HG03060 (cell line): ENCODE measurements at regions not wholly inside any gene's neighbourhood (a gene's known extent, or its start where the extent isn't known, plus 50 kb on each side); places are given as distances from the start of the nearest gene placed in this dataset.

ENCODE experiments used
- ATAC-seq: cut with Tn5 transposase; IDR thresholded peaks from one replicate; pipeline ENCODE4 v1.9.1; 2021; ENCODE audit warnings: low read depth, moderate number of reproducible peaks; ENCODE audit not compliant: unreplicated experiment

DNA sequence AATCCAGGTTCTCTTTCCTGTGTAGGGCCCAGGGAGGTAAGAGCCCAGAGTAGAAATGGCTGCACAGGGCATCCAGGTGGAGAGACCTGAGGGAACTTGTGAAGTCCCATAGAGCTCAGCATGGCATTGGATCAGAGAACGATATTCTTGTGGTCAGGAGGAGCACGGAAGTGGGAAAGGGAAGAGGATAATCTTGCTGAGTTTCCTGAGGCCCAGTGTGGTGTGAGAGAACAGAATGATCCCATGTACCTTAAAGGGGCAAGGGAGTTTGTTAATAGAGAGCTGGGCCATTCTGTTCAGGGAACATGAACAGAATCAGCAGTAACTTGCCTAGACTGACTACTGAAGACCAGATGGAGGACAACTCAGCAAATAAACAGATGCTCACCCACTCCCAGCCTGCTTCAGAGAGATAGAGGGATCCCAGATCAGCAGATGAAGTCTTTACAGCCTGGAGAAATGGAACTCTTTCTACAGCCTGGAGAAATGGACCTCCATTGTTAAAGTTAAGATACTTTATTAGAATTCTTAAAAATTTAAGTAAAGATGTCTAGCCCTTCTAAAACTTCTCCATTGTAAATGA is 119.7 kb upstream of the ELL2 start:
- ATAC-seq, result no peak

DNA sequence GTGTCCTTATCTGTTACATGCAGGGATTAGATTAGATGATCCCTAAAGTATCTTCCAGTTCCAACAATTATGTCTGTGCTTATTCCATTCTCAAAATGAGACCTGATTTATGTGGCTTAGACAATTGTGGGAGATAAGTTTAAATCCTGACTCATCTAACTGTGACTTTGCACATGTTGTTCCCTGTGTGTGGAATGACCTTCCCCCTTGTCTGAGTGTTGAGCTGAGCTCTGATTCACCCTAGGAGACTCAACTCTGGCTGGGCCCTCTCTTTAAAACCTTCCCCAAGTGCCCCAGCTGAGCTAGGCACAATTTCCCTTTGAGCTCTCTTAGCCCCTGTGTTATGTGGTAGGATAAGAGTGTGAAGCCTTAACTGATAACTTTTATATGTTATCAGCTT is 118.9 kb upstream of the ELL2 start:
- no peak for ATAC-seq

DNA sequence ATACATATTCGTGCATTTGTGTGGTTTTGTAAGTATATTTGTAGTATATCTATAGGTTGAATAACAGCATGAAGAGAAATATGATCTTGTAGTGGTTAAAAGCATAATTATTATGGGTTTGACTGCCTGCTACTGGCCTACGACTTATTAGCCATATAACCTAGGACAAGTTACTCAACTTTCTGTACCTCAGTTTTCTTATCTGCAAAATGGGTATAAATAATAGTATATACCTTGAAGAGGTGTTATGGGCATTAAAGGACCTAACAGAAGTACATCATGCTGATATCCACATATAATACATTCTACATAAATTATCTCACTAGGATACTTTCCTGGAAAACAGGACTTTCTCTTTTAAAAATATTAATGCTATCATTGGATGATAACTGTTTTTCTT is 118.3 kb upstream of the ELL2 start:
- no peak for ATAC-seq

DNA sequence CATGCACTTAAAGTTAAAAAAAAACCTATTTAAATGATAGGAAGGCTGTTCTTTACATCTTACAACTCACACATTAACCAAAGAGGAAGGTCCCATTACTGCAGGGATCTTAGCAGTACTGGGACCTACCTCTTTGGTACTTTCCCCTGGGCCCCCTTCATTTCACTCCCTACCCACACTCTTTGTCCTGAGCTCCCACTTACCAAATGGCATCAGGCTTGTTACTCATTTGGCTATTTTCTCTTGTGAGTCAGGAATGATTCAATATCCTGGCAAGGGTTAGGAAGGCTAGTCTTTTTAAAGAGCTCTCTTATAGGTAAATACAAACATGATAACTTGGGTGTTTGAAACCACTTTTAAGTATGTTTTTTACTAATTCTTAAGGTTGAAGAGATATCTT is 117.4 kb upstream of the ELL2 start:
- ATAC-seq, result no peak

DNA sequence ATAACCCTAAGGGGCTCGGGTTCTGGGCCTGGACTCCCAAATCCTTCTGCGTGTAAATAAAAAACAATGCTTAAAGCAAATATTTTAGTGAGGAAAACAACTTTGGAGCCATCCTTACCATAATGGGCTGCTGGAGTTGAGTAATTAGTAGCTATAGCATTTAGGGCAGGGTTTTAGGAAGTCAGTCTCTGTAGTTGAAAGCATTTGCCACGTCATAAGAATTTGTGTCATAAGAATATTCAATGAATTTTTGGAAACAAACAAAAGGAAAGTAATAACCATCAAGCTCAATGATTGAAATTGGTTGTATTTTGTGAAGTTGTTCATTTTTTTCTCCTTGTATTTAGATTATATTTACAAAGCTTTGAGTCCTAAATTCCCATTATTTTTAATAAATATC is 114.8 kb upstream of the ELL2 start:
- no peak for ATAC-seq

GRCh38 chr5:96075579-96076289 is 114.1 kb upstream of the ELL2 start:
- ATAC-seq, result no peak

DNA sequence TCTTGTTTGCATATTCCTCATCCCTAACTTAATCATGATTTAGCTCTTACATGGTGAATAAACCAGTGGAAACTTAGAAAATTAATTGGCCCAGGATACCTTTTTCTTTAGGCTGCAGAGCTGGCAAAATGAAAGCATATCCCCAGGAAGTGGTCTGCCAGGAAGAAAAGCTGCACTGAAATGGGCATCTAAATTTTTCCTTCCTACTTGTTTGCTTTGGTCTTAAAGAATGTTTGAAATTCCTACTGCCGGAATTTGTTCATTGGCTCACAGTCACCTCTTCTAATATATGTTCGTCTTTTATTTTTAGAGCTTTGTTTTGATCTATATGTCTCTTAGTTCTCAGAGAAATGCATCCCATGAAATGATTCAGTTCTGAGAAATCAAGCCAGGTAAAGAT is 113.2 kb upstream of the ELL2 start:
- ATAC-seq, result no peak

DNA sequence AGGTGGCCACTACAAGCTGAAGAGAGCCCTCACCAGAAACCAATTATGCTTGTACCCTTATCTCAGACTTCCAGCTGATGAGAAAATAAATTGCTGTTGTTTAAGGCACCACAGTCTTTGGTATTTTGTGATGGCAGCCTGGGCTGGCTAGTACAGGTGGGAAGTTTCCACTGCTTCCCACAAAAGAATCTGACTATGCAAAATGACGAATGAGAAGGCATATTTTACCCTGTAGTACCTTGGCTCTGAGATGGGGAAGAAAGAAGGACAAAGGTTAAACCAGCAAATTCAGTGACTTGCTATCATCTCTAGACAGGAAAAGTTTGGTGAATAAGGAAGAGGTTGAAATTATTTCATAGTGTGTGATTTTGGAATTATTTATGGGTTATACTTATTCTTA is 112.8 kb upstream of the ELL2 start:
- ATAC-seq, result no peak

- ATAC-seq, result no peak
These were observed 111.1 kb upstream of the ELL2 start for GRCh38 chr5:96072791-96073165.

DNA sequence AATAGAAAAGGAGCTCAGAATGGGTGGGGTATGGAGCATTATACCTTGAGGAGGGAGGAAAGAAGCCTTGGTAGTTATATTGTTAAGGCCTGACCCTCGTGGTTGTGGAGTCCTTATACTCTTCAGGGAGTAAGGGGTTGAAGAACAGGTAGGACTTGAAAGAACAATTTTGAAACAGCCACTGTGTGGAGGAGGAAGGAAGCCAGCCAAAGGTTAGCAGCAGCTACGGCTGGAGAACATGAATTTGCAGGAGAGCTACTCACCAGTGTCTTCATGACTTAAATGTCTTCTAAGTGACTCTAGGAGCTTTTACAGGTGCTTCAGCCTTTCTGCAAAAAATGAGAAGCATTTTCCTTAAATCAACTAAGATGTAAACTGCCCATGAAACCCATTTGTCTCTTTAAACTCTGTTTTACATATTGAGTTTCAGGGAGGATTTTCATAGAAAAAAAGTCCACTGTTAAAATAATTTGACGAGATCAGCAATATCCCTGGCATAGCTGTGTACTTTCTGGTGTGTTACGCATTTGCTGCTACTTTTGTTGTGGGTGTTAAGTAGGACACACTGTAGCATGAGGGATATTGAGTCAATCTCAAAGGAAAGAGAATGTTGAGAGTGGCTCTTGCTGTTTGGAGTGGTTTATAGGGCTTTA is 110.6 kb upstream of the ELL2 start:
- no peak for ATAC-seq

DNA sequence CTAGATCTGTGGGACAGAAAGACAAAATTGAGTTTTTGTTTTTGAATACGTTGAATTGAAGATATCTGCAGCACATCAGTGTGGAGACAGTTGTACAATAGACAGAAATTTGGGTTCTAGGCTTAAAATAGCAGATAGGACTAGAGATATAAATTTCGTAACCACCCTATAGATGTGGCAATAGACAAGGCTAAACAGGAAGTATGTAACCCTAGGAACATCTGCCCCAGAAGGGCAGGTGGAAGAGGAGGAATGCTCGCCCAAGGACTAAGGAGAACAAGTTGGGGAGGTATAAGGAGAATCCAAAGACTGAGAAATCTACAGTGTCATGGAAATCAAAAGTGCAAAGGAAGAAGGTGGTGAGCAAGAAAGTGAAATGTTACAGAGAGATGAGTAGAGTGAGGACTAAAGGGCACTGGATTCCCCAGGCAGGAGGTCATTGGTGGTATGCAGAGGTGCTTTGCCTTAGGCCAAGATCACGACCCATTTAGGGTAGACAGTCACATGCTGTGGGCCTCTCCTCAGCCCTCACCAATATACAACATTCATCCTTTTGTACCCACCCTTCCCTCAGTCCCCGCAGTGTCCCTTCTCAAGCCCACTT is 109.1 kb upstream of the ELL2 start:
- ATAC-seq, result no peak

GRCh38 chr5:96067894-96068614 is 106.4 kb upstream of the ELL2 start:
- no peak for ATAC-seq

DNA sequence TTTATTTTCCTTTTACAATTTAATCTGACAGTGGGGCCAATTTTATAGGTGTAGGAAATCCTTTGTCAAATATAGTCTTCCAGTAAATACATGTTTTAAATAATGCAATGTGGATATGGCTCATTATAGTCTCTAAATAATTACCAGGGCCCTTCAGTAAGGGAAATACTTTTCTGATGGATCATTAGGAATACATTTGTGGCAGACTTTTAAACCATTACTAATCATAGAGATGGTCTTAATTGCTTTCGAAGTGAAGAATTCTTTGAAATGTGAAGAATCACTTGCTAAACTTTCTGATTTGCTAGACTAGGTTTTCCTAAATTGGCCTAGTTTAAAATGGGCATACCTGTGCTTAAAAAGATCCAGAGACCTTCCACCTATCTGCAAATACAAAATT is 105.6 kb upstream of the ELL2 start:
- ATAC-seq, result no peak

DNA sequence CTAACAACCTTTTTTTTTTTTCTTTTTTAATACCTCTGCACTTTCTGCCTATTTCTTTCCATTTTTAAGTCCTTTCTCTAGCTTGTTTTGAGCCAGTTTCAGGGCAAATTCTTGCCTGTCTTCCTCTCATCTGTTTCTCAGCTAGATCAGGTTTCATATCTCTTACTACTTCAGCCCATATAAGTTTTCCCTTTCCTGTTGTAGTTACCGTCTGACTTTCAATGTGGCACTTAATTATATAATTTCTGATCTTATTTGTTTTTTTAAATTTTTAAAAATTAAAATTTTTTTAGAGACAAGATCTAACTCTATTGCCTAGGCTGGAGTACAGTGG is 104.7 kb upstream of the ELL2 start:
- no peak for ATAC-seq

DNA sequence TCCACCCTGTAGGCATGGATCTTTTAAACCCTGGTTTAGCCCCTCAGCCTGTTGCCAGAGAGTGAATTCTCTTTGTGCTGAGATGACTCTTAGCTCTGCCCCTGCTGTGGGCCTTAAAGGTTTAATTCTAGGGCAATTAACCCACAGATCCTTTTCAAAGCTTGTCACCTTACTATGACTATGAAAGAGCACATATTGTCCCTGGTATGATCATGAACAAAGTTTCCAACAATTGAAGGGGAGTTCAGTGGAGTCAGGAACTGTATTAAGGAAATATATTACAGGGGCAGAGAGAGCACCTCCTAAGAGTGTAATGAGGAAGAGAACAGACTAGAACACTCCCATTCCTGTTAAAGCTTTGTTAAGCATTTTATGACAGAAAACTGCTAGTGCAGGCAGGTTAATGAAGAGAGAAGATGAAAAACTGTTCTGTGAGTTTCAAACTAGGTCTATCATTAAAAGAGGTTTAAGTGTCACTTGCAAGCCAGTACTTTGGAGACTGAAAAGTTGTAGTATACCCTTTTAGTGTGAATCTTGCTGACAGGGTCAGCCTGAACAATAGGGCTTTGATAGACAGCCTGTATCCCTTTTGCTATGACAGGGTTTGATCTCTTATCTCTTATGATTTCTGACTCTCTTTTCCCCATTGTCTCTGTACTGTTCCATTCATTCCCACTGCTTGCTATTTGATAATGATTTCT is 104.2 kb upstream of the ELL2 start:
- no peak for ATAC-seq

DNA sequence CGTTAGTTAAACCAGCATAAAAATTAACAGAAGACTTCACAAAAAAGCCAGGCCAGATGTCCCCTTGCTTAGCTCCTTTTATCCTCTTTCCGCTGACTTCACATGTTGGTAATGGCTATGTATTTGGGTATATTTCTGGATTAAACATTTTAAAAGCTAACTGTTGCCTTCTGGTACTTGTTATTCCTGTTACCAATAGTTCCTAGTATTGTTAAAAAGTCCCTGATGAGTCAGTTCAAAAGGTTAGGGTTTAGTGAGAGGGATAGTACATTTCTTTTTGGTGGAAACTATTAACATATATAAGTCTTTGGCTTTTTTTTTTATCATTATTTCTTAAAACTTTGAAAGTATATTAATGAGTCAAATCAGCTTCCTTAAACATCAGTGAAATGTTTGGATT is 103.2 kb upstream of the ELL2 start:
- no peak for ATAC-seq

DNA sequence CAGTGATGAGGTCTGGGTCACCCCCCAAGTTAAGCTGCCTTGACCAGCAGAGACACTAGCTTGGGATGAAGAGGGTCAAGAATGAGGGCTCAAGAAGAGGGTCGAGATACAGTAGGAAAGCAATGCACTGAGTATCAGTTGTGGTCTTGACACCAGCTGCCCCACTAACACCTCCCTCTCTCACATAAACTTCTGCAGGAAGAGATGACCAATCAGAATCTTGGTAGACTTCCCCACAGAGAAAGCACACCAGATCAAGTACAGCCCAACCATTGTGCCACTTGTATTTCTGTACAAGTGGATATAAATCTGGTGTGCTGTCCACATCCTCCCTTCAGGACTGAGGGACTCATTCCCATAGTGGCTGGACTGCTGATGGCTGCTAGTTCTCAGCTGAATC is 101.2 kb upstream of the ELL2 start:
- no peak for ATAC-seq

DNA sequence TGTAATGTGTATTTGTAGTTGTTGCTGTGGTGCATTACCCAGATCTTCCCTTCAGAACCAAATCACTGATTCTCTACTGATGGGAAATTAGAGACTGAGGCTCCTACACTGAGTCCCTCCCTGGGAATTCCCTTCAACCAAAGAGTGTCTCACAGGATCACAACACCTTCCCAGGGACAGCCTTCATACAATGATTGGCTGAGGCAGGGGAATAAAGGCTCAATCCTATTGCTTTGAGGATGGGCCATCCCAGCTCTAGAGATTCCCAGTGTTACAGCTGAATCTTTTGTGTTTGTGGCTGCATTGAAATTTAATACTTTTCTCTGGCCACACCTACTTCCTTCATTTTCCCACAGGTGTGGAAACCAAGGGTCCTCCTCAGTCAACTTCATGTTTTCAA is 96.4 kb upstream of the ELL2 start:
- no peak for ATAC-seq

DNA sequence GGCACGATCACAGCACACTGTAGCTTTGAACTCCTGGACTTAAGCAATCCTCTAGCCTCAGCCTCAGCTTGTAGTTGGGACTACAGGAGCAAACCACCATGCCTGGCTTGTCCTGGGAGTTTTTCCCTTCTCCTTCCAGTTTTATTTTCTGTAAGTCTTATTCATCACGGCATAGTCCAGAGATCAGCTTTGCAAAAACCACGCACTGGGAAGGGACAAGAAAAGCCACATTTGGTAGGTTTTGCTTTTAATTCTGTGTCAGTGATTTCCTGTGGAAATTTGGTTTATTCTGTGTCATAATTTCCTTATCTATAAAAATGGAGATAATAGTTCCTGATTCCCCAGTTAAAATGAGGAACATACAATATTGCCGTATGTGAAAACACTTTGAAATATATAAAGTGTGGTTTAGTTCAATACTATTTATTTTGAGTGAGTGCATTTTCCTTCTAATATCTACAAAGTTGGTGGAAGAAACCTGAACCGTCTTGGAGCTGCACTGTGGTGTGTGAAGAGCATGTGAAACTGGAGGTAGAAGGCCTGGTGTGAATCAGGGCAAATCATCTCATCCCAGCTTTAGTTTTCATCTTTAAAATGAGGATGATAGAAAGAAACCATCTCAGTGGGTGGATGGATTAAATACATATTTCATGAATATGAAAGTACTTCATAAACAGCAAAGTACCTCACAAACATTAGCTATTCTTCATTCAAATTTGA is 92.8 kb upstream of the ELL2 start:
- no peak for ATAC-seq

DNA sequence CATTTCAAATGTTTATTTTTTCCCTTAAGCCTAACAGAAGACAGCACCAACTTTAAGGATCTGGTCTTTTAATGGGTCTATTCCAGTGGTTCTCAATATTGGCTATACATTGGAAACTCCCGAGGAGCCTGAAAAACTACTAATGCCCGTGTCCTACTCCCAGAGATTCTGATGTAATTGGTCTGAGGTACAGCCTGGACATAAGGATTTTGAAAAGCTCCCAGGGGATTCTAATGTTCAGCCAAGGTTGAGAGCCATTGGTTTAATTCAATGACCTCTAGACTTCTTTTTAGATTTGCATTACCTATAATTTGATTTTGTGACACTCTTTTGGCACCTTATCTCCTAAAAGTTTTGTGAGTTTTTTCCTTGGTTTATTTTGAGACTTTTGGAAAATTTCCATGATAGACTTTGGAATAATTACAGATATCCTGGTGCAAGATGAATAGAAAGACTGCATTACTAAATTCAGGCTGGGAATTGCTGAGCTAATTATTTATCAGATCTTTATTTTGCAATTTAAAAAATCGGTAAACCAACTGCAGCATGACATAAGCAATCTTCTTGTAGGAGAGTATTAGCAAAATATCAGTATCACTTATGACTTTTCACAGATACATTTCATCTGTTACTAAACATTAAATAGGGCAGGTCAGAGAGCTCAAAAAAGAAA is 91.5 kb upstream of the ELL2 start:
- ATAC-seq, result no peak
